Neural progenitor cell (in vitro differentiated cells): ENCODE measurements at regions not wholly inside any gene's neighbourhood (a gene's known extent, or its start where the extent isn't known, plus 50 kb on each side); places are given as distances from the start of the nearest gene placed in this dataset.

ENCODE experiments used
- EZH2 ChIP-seq: fragments of 200-600 bp; sonication (generic); IDR thresholded peaks from 2 replicates; pipeline ENCODE4 v1.6.1; 2017; ENCODE audit warnings: antibody characterized with exemption, mild to moderate bottlenecking, moderate library complexity
- TF ChIP-seq, protein P1 (sequence below): fragments of 200-600 bp; sonication (generic); IDR thresholded peaks from 2 replicates; pipeline ENCODE4 v1.5.1; 2017; ENCODE audit warnings: antibody characterized with exemption, mild to moderate bottlenecking

DNA sequence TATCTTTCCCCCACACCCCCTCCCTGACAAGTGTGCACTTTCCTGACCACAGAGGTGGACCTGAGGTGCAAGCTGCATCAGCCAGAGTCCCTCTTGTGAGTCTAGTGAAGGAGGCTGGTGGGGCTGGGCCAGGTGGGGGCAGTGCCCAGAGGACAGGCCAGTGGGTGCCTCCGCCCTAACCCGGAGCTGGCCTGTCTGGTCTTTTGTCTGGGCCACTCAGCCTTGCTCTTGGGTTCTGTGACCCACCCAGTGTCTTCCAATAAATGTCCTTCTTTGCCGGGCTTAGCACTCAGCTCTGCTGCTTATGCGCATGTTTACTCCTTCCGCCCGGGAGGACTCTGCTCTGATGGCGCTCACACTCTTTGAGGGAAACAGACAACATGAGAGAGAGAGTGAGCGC lies 526.2 kb downstream of the TBC1D22A start:
- TF ChIP-seq, protein P1, sequence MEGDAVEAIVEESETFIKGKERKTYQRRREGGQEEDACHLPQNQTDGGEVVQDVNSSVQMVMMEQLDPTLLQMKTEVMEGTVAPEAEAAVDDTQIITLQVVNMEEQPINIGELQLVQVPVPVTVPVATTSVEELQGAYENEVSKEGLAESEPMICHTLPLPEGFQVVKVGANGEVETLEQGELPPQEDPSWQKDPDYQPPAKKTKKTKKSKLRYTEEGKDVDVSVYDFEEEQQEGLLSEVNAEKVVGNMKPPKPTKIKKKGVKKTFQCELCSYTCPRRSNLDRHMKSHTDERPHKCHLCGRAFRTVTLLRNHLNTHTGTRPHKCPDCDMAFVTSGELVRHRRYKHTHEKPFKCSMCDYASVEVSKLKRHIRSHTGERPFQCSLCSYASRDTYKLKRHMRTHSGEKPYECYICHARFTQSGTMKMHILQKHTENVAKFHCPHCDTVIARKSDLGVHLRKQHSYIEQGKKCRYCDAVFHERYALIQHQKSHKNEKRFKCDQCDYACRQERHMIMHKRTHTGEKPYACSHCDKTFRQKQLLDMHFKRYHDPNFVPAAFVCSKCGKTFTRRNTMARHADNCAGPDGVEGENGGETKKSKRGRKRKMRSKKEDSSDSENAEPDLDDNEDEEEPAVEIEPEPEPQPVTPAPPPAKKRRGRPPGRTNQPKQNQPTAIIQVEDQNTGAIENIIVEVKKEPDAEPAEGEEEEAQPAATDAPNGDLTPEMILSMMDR, result no peak
- TF ChIP-seq EZH2, result no peak
